GM12878 (cell line): ENCODE measurements at regions not wholly inside any gene's neighbourhood (a gene's known extent, or its start where the extent isn't known, plus 50 kb on each side); places are given as distances from the start of the nearest gene placed in this dataset.

Experiments
- HDAC6 ChIP-seq: fragments of 200-600 bp; sonication (generic); IDR thresholded peaks from one replicate; pipeline ENCODE4 v1.8.0; 2017; ENCODE audit warnings: antibody characterized with exemption; ENCODE audit not compliant: unreplicated experiment
- IKZF1 ChIP-seq: fragments of 450-650 bp; conservative IDR thresholded peaks from 2 replicates; pipeline ENCODE4 v1.6.1; 2017; ENCODE audit warnings: antibody characterized with exemption, mild to moderate bottlenecking
- POLR2A ChIP-seq: IDR thresholded peaks from 2 replicates; pipeline ENCODE4 v1.6.1; 2011; ENCODE audit warnings: low read depth, mild to moderate bottlenecking, low read length
- RAD21 ChIP-seq: IDR thresholded peaks from 2 replicates; pipeline ENCODE4 v1.6.1; 2011; ENCODE audit warnings: mild to moderate bottlenecking, low read depth, low read length, moderate library complexity; ENCODE audit not compliant: insufficient read depth
- SP1 ChIP-seq: IDR thresholded peaks from one replicate; pipeline ENCODE4 v1.6.1; 2011; ENCODE audit warnings: low read depth, low read length
- SREBF2 ChIP-seq: IDR thresholded peaks from 2 replicates; pipeline ENCODE4 v1.6.1; 2012; ENCODE audit warnings: mild to moderate bottlenecking, low read length
- SRF ChIP-seq, 2 experiments: IDR thresholded peaks; 2 replicates each; pipeline ENCODE4 v1.6.1; 2011; ENCODE audit warnings: low read depth in 2 of 2, low read length in 2 of 2, mild to moderate bottlenecking in 1 of 2, moderate library complexity in 1 of 2
- TAF1 ChIP-seq: IDR thresholded peaks from 2 replicates; pipeline ENCODE4 v1.6.1; 2011; ENCODE audit warnings: mild to moderate bottlenecking, low read depth, low read length, borderline replicate concordance
- YY1 ChIP-seq: IDR thresholded peaks from 2 replicates; pipeline ENCODE4 v1.6.1; 2011; ENCODE audit warnings: low read depth, mild to moderate bottlenecking, low read length
- ZNF384 ChIP-seq: IDR thresholded peaks from 2 replicates; pipeline ENCODE4 v1.6.1; 2012; ENCODE audit warnings: low read depth, mild to moderate bottlenecking, low read length, improper control_type of control experiment, borderline replicate concordance
- TF ChIP-seq, protein P1 (sequence below): fragments of 450-650 bp; IDR thresholded peaks from 2 replicates; pipeline ENCODE4 v1.6.1; 2016; ENCODE audit warnings: mild to moderate bottlenecking, moderate library complexity, borderline replicate concordance
- TF ChIP-seq, protein P2 (sequence below), 3 experiments: IDR thresholded peaks in 2 of 3; conservative IDR thresholded peaks in 1 of 3; 2 replicates each; pipeline ENCODE4 v1.5.1; 2011; ENCODE audit warnings: low read depth in 3 of 3, low read length in 3 of 3, mild to moderate bottlenecking in 3 of 3, control low read depth in 2 of 3, moderate library complexity in 2 of 3, inconsistent platforms in 1 of 3, mixed read lengths in 1 of 3; ENCODE audit not compliant: control insufficient read depth in 2 of 3, insufficient read depth in 1 of 3; ENCODE audit errors: extremely low read depth in 1 of 3

DNA sequence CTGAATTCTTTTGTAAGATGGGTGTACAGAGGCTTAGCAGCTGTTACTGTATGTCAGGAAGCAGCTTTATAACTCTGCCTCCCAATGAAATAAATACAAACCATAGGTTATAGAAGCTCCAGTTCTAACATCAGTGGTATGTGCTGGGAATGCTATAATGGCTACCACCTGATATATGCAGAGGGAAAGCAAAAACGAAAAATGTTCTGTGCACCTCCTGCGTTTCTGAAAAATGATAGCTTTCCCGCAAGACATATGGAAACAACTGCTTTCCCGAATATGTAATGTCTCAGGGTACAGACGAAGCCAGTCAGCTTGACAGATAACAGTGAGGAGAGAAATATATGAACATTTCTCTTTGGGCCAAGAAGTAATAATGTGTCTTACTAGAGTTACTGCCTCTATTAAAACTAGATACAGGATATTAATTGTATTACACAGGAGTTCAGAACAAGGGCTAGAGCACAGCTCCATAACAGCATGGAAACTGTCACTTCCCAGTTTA lies 517.0 kb upstream of the NRSN1 start:
- no peak for TF ChIP-seq SREBF2
- TF ChIP-seq IKZF1, result no peak
- TF ChIP-seq, protein P1, sequence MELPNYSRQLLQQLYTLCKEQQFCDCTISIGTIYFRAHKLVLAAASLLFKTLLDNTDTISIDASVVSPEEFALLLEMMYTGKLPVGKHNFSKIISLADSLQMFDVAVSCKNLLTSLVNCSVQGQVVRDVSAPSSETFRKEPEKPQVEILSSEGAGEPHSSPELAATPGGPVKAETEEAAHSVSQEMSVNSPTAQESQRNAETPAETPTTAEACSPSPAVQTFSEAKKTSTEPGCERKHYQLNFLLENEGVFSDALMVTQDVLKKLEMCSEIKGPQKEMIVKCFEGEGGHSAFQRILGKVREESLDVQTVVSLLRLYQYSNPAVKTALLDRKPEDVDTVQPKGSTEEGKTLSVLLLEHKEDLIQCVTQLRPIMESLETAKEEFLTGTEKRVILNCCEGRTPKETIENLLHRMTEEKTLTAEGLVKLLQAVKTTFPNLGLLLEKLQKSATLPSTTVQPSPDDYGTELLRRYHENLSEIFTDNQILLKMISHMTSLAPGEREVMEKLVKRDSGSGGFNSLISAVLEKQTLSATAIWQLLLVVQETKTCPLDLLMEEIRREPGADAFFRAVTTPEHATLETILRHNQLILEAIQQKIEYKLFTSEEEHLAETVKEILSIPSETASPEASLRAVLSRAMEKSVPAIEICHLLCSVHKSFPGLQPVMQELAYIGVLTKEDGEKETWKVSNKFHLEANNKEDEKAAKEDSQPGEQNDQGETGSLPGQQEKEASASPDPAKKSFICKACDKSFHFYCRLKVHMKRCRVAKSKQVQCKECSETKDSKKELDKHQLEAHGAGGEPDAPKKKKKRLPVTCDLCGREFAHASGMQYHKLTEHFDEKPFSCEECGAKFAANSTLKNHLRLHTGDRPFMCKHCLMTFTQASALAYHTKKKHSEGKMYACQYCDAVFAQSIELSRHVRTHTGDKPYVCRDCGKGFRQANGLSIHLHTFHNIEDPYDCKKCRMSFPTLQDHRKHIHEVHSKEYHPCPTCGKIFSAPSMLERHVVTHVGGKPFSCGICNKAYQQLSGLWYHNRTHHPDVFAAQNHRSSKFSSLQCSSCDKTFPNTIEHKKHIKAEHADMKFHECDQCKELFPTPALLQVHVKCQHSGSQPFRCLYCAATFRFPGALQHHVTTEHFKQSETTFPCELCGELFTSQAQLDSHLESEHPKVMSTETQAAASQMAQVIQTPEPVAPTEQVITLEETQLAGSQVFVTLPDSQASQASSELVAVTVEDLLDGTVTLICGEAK, result no peak
- TF ChIP-seq, protein P2, sequence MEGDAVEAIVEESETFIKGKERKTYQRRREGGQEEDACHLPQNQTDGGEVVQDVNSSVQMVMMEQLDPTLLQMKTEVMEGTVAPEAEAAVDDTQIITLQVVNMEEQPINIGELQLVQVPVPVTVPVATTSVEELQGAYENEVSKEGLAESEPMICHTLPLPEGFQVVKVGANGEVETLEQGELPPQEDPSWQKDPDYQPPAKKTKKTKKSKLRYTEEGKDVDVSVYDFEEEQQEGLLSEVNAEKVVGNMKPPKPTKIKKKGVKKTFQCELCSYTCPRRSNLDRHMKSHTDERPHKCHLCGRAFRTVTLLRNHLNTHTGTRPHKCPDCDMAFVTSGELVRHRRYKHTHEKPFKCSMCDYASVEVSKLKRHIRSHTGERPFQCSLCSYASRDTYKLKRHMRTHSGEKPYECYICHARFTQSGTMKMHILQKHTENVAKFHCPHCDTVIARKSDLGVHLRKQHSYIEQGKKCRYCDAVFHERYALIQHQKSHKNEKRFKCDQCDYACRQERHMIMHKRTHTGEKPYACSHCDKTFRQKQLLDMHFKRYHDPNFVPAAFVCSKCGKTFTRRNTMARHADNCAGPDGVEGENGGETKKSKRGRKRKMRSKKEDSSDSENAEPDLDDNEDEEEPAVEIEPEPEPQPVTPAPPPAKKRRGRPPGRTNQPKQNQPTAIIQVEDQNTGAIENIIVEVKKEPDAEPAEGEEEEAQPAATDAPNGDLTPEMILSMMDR (IDR thresholded peaks at IDR 0.05 in 2 of 3, conservative IDR thresholded peaks at IDR 0.05 in 1 of 3; ENCODE audit: control insufficient read depth in 2 of 3, extremely low read depth in 1 of 3, insufficient read depth in 1 of 3, low read depth in 3 of 3, low read length in 3 of 3), result no peak
- TF ChIP-seq SP1, result no peak
- no peak for TF ChIP-seq ZNF384
- no peak for TF ChIP-seq HDAC6
- TF ChIP-seq YY1, result no peak
- no peak for TF ChIP-seq SRF (IDR thresholded peaks at IDR 0.05; ENCODE audit: low read depth in 2 of 2, low read length in 2 of 2)
- TF ChIP-seq RAD21, result no peak
- TF ChIP-seq TAF1, result no peak
- no peak for TF ChIP-seq POLR2A
